ENCODE measurements at regions not wholly inside any gene's neighbourhood (a gene's known extent, or its start where the extent isn't known, plus 50 kb on each side); places are given as distances from the start of the nearest gene placed in this dataset.

DNA sequence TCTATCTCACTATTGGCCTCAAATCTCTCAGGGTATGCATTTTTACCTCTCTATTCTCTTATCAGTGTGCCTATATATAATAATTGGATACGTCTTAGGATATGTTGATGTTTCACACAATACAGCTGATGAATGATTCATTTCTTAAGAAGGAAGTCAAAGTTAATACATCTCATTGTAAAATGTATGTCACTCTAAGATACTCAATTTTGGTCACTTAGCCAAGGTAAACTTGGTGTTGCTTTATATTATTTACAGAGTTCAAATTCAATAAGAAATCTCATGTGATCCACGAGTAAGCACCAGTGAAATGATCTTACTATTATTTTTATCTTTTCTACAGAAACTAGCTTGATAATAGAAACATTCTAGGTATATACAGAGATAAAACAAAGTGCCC is 1266.5 kb downstream of the JRKL start:
- H4K20me1 ChIP-seq (ENCODE audit: insufficient read depth, low read length): no peaks in the 10 kb centered on the region
- H3K4ac ChIP-seq (ENCODE audit: low read depth, low read length): no peak overlapping the region
- no TSS peak for BruUV-seq (replicated peaks)
- in situ Hi-C loops (cut with MboI; ENCODE audit: low sequenced_read_pairs): no loop called here
- no peak overlapping the region for H3K4me3 ChIP-seq (ENCODE audit: insufficient read depth, low read depth, low read length)
- WGBS, 2 experiments (ENCODE audit: extremely low coverage in 2 of 2, insufficient read length in 1 of 2): no CpG with 5 or more reads among the region's 2 CpGs
- H3K18ac ChIP-seq (ENCODE audit: low read depth, low read length): no peak overlapping the region
- H2AFZ ChIP-seq (replicated peaks; ENCODE audit: low read length, poor library complexity): no peak overlapping the region
- no peak overlapping the region for H2BK120ac ChIP-seq (ENCODE audit: low read depth, low read length)
- no peaks in the 10 kb centered on the region for H3K4me1 ChIP-seq (ENCODE audit: control insufficient read depth, insufficient read depth, low read length)
- H2BK15ac ChIP-seq (ENCODE audit: low read depth, low read length): no peak overlapping the region
- H2BK20ac ChIP-seq (ENCODE audit: low read depth, low read length): no peak overlapping the region
- no peak for TF ChIP-seq BHLHE40 (IDR thresholded peaks at IDR 0.05; ENCODE audit: low read depth, low read length)
- TF ChIP-seq, protein P1, sequence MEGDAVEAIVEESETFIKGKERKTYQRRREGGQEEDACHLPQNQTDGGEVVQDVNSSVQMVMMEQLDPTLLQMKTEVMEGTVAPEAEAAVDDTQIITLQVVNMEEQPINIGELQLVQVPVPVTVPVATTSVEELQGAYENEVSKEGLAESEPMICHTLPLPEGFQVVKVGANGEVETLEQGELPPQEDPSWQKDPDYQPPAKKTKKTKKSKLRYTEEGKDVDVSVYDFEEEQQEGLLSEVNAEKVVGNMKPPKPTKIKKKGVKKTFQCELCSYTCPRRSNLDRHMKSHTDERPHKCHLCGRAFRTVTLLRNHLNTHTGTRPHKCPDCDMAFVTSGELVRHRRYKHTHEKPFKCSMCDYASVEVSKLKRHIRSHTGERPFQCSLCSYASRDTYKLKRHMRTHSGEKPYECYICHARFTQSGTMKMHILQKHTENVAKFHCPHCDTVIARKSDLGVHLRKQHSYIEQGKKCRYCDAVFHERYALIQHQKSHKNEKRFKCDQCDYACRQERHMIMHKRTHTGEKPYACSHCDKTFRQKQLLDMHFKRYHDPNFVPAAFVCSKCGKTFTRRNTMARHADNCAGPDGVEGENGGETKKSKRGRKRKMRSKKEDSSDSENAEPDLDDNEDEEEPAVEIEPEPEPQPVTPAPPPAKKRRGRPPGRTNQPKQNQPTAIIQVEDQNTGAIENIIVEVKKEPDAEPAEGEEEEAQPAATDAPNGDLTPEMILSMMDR (conservative IDR thresholded peaks at IDR 0.05; ENCODE audit: low read depth, low read length): no peak
- H3K23ac ChIP-seq (ENCODE audit: low read depth, low read length): no peak overlapping the region
- H3K9me3 ChIP-seq (ENCODE audit: control insufficient read depth, insufficient read depth, low read length): peaks cover 12% of the 10 kb centered on the region
- H4K91ac ChIP-seq (ENCODE audit: insufficient read depth, low read depth, low read length): no peak overlapping the region
- no peak overlapping the region for H3K56ac ChIP-seq (ENCODE audit: extremely low read depth, insufficient read depth, low read length)
- H3K9me1 ChIP-seq (ENCODE audit: insufficient read depth, low read length): no peaks in the 10 kb centered on the region
- ATAC-seq (ENCODE audit: low read depth) (no peak), DNase-seq (no peak)
- no peaks in the 10 kb centered on the region for H3K36me3 ChIP-seq (ENCODE audit: control insufficient read depth, insufficient read depth, low read length)
- no peak overlapping the region for H3K9ac ChIP-seq (ENCODE audit: low read depth, low read length)
- CTCF ChIA-PET: no interaction called here
- POLR2A ChIA-PET (ENCODE audit: unreplicated experiment): no interaction called here
- intact Hi-C loops (cut with micrococcal nuclease): no loop called here
- H3K79me1 ChIP-seq (ENCODE audit: low read depth in 1 of 2, low read length in 2 of 2): no peaks in the 10 kb centered on the region
- no peak overlapping the region for H4K5ac ChIP-seq (ENCODE audit: low read depth, low read length)
- dilution Hi-C loops (cut with HindIII; ENCODE audit: low sequenced_read_pairs, unreplicated experiment): no loop called here
- no peak overlapping the region for H2BK5ac ChIP-seq (ENCODE audit: low read depth, low read length, poor library complexity, severe bottlenecking)
- no peak overlapping the region for H3K27ac ChIP-seq (ENCODE audit: insufficient read depth, low read length)
- no peak overlapping the region for H2AK9ac ChIP-seq (replicated peaks; ENCODE audit: low read depth, low read length, poor library complexity)
- no peak overlapping the region for H3K4me2 ChIP-seq (ENCODE audit: low read depth, low read length)
- H4K8ac ChIP-seq (ENCODE audit: low read depth in 2 of 2, low read length in 2 of 2): no peak overlapping the region
- no peak overlapping the region for H2AK5ac ChIP-seq (ENCODE audit: low read depth, low read length)
- H3K27me3 ChIP-seq (ENCODE audit: control insufficient read depth, insufficient read depth, low read length): no peaks in the 10 kb centered on the region
- H3K14ac ChIP-seq (replicated peaks; ENCODE audit: low read depth, low read length): no peak overlapping the region

All from IMR-90 (cell line).